Glutamatergic neuron (in vitro differentiated cells): ENCODE measurements at regions not wholly inside any gene's neighbourhood (a gene's known extent, or its start where the extent isn't known, plus 50 kb on each side); places are given as distances from the start of the nearest gene placed in this dataset.
"Not testable (repeated sequence)": the region's sequence is repeated elsewhere in the genome, so short reads cannot be mapped to it uniquely, and the experiment has no call there.

Source experiments
- DNase-seq: peaks from one replicate; pipeline ENCODE4 v3.0.0; 2022
- H3K27ac Mint-ChIP-seq: one replicate; pipeline ENCODE4 v1.8.0; 2020; ENCODE audit warnings: mild to moderate bottlenecking, mixed read lengths, inconsistent platforms; ENCODE audit not compliant: unreplicated experiment
- H3K27me3 Mint-ChIP-seq: one replicate; pipeline ENCODE4 v1.8.0; 2020; ENCODE audit warnings: mild to moderate bottlenecking, moderate library complexity, mixed read lengths, inconsistent platforms; ENCODE audit not compliant: unreplicated experiment
- H3K36me3 Mint-ChIP-seq: one replicate; pipeline ENCODE4 v1.8.0; 2020; ENCODE audit warnings: mild to moderate bottlenecking, mixed read lengths, inconsistent platforms; ENCODE audit not compliant: unreplicated experiment
- H3K4me1 Mint-ChIP-seq: one replicate; pipeline ENCODE4 v1.8.0; 2020; ENCODE audit warnings: mild to moderate bottlenecking, low read depth, mixed read lengths, inconsistent platforms; ENCODE audit not compliant: unreplicated experiment
- H3K4me3 Mint-ChIP-seq: one replicate; pipeline ENCODE4 v1.8.0; 2020; ENCODE audit warnings: mild to moderate bottlenecking, mixed read lengths, inconsistent platforms; ENCODE audit not compliant: unreplicated experiment
- H3K9me3 Mint-ChIP-seq: one replicate; pipeline ENCODE4 v1.8.0; 2020; ENCODE audit warnings: mild to moderate bottlenecking, moderate library complexity, mixed read lengths, inconsistent platforms; ENCODE audit not compliant: unreplicated experiment
- TF ChIP-seq, protein P1 (sequence below): fragments of 200-600 bp; sonication (generic); IDR thresholded peaks from one replicate; pipeline ENCODE4 v1.5.0; 2021; ENCODE audit not compliant: partially characterized antibody, unreplicated experiment

- Mint-ChIP-seq H3K27me3 (no peaks in the 10 kb centered on the region), H3K27ac (no peak overlapping the region), H3K9me3 (no peaks in the 10 kb centered on the region), H3K36me3 (no peaks in the 10 kb centered on the region), H3K4me3 (no peak overlapping the region), H3K4me1 (no peaks in the 10 kb centered on the region)
- TF ChIP-seq, protein P1, sequence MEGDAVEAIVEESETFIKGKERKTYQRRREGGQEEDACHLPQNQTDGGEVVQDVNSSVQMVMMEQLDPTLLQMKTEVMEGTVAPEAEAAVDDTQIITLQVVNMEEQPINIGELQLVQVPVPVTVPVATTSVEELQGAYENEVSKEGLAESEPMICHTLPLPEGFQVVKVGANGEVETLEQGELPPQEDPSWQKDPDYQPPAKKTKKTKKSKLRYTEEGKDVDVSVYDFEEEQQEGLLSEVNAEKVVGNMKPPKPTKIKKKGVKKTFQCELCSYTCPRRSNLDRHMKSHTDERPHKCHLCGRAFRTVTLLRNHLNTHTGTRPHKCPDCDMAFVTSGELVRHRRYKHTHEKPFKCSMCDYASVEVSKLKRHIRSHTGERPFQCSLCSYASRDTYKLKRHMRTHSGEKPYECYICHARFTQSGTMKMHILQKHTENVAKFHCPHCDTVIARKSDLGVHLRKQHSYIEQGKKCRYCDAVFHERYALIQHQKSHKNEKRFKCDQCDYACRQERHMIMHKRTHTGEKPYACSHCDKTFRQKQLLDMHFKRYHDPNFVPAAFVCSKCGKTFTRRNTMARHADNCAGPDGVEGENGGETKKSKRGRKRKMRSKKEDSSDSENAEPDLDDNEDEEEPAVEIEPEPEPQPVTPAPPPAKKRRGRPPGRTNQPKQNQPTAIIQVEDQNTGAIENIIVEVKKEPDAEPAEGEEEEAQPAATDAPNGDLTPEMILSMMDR = no peak
- no peak for DNase-seq
Observed at GRCh38 chr4:91887926-91888325, 415.8 kb upstream of the GRID2 start.

DNA sequence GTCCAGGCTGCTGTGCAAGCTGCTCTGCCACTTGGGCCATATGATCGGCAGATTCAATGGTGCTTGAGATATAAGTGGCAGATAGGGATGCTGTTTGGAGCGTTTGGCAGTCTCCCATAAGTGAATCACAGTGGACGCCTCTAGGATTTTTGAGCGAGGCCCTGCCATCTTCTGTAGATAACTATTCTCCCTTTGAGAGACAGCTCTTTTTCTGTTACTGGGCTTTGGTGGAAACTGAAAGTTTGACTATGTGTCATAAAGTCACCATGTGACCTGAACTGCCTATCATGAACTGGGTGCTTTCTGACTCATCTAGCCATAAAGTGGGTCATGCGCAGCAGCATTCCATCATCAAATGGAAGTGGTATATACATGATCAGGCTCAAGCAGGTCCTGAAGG lies 412.5 kb upstream of the GRID2 start:
- H3K9me3 Mint-ChIP-seq, H3K4me3 Mint-ChIP-seq, DNase-seq, H3K27me3 Mint-ChIP-seq, H3K4me1 Mint-ChIP-seq, H3K36me3 Mint-ChIP-seq, H3K27ac Mint-ChIP-seq: not testable (repeated sequence)

GRCh38 chr4:91894006-91894405 lies 409.8 kb upstream of the GRID2 start:
- no peak overlapping the region for H3K4me3 Mint-ChIP-seq
- no peak for DNase-seq
- no peaks in the 10 kb centered on the region for H3K9me3 Mint-ChIP-seq
- no peak overlapping the region for H3K27ac Mint-ChIP-seq
- no peaks in the 10 kb centered on the region for H3K4me1 Mint-ChIP-seq
- TF ChIP-seq, protein P1 = no peak
- no peaks in the 10 kb centered on the region for H3K27me3 Mint-ChIP-seq
- H3K36me3 Mint-ChIP-seq = no peaks in the 10 kb centered on the region

GRCh38 chr4:91904556-91904955 lies 399.2 kb upstream of the GRID2 start:
- Mint-ChIP-seq H3K27ac (no peak overlapping the region), H3K27me3 (no peaks in the 10 kb centered on the region), H3K4me1 (no peaks in the 10 kb centered on the region), H3K4me3 (no peak overlapping the region), H3K36me3 (no peaks in the 10 kb centered on the region), H3K9me3 (no peaks in the 10 kb centered on the region)
- TF ChIP-seq, protein P1 = no peak
- no peak for DNase-seq

DNA sequence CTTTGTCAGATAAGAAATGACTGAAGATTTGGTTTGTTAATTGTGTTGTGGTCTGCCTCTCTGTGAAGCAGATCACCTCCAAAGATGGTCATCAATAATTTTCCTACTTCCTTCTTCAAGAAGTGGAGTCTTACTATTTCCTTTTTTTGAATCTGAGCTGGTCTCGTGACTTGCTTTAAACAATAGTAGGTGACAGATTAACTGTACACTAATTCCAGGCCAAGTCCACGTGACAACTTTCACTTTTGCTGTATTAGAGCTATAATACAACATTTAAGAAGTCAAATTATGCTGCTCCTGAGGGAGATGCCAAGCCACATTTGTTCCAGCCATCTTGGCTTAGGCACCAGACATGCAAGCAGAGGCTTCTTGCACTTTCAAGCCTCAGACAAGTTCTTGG lies 393.8 kb upstream of the GRID2 start:
- Mint-ChIP-seq H3K27me3 (no peaks in the 10 kb centered on the region), H3K4me1 (no peaks in the 10 kb centered on the region), H3K4me3 (no peak overlapping the region), H3K36me3 (no peaks in the 10 kb centered on the region), H3K9me3 (no peaks in the 10 kb centered on the region), H3K27ac (no peak overlapping the region)
- TF ChIP-seq, protein P1 = no peak
- no peak for DNase-seq
